Lung (tissue), 11 donors: ENCODE measurements at regions not wholly inside any gene's neighbourhood (a gene's known extent, or its start where the extent isn't known, plus 50 kb on each side); places are given as distances from the start of the nearest gene placed in this dataset.

Experiments used
- ATAC-seq: fragments of 200-7000 bp; cut with Tn5 transposase; one replicate; pipeline ENCODE4 v1.9.1; 2020; ENCODE audit warnings: moderate number of reproducible peaks; ENCODE audit not compliant: insufficient read depth, low FRiP score
- DNase-seq, 3 donors: peaks; one replicate each; pipeline ENCODE4 v3.0.0-alpha.2; 2013 to 2017
- H3K27ac ChIP-seq, 2 donors: one replicate each; pipeline ENCODE4 v1.5.1; 2013; ENCODE audit warnings: mild to moderate bottlenecking in 2 of 2, moderate library complexity in 2 of 2, control low read depth in 1 of 2, inconsistent platforms in 1 of 2, low read depth in 1 of 2, low read length in 1 of 2
- H3K27me3 ChIP-seq, 3 donors: one replicate each; pipeline ENCODE4 v1.5.1; 2013; ENCODE audit warnings: low read length in 2 of 3; ENCODE audit not compliant: control insufficient read depth in 3 of 3, insufficient read depth in 3 of 3
- H3K36me3 ChIP-seq, 4 donors: one replicate each; pipeline ENCODE4 v1.5.1; 2013; ENCODE audit warnings: low read length in 4 of 4, mild to moderate bottlenecking in 1 of 4, moderate library complexity in 1 of 4; ENCODE audit not compliant: control insufficient read depth in 4 of 4, insufficient read depth in 4 of 4
- H3K4me1 ChIP-seq, 5 donors: one replicate each; pipeline ENCODE4 v1.5.1; 2013; ENCODE audit warnings: low read length in 5 of 5, mild to moderate bottlenecking in 2 of 5, moderate library complexity in 1 of 5; ENCODE audit not compliant: control insufficient read depth in 5 of 5, insufficient read depth in 5 of 5
- H3K4me3 ChIP-seq: one replicate; pipeline ENCODE4 v1.5.1; 2013; ENCODE audit warnings: mild to moderate bottlenecking, control low read depth, moderate library complexity
- H3K9ac ChIP-seq, 2 donors: one replicate each; pipeline ENCODE4 v1.5.1; 2013; ENCODE audit warnings: low read length in 2 of 2, control low read depth in 1 of 2; ENCODE audit not compliant: insufficient read depth in 1 of 2
- H3K9me3 ChIP-seq, 4 donors: one replicate each; pipeline ENCODE4 v1.5.1; 2013; ENCODE audit warnings: low read length in 3 of 4, mild to moderate bottlenecking in 1 of 4, moderate library complexity in 1 of 4; ENCODE audit not compliant: control insufficient read depth in 4 of 4, insufficient read depth in 3 of 4
- WGBS, 2 donors: extraction: QIAGEN DNeasy Blood & Tissue Kit; methylation state at CpG; one replicate each; pipeline ENCODE4 v1.1.7; 2013; 5-methylcytosine and 5-hydroxymethylcytosine counted together
- TF ChIP-seq, protein P1 (sequence below): IDR thresholded peaks from 2 replicates; pipeline ENCODE4 v1.5.1; 2012; ENCODE audit warnings: mild to moderate bottlenecking; ENCODE audit errors: control extremely low read depth, extremely low read depth
- donor health status: control.
- donor health status: control.
- donor health status: Bipolar disorder and iron deficiency.
- donor health status: healthy.
- donor health status: DM: yes; HTN: yes; CAD: no.

DNA sequence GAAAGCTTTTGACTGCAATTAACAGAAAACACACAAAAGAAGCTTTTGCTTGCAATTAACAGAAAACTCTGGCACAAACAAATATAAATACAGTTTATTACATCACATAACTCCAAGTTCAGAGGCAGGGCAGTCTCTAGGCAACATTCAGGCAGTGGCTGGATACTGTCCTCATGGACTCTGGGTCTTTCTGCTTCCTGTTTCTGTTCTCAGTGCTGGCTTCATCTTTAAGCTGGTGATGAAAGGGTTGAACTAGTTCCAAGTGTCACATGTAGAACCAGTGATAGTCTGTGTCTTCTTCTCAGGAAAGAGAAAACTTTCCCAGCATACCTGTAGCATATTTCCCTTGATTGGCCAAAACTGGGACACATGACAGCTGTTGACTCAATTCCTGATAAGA is 222.6 kb upstream of the GLRA1 start:
- no peak for ATAC-seq
- H3K9ac ChIP-seq, result no peak overlapping the region
- no peaks in the 10 kb centered on the region for H3K36me3 ChIP-seq
- no peaks in the 10 kb centered on the region for H3K9me3 ChIP-seq
- DNase-seq, result peak; percentile 23 to 80 (median 54)
- TF ChIP-seq, protein P1, sequence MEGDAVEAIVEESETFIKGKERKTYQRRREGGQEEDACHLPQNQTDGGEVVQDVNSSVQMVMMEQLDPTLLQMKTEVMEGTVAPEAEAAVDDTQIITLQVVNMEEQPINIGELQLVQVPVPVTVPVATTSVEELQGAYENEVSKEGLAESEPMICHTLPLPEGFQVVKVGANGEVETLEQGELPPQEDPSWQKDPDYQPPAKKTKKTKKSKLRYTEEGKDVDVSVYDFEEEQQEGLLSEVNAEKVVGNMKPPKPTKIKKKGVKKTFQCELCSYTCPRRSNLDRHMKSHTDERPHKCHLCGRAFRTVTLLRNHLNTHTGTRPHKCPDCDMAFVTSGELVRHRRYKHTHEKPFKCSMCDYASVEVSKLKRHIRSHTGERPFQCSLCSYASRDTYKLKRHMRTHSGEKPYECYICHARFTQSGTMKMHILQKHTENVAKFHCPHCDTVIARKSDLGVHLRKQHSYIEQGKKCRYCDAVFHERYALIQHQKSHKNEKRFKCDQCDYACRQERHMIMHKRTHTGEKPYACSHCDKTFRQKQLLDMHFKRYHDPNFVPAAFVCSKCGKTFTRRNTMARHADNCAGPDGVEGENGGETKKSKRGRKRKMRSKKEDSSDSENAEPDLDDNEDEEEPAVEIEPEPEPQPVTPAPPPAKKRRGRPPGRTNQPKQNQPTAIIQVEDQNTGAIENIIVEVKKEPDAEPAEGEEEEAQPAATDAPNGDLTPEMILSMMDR, result no peak
- no peak overlapping the region for H3K4me3 ChIP-seq
- H3K4me1 ChIP-seq, result peaks cover 0 to 4% (median 0%) of the 10 kb centered on the region in 5 donors
- no peaks in the 10 kb centered on the region for H3K27me3 ChIP-seq
- no peak overlapping the region for H3K27ac ChIP-seq

DNA sequence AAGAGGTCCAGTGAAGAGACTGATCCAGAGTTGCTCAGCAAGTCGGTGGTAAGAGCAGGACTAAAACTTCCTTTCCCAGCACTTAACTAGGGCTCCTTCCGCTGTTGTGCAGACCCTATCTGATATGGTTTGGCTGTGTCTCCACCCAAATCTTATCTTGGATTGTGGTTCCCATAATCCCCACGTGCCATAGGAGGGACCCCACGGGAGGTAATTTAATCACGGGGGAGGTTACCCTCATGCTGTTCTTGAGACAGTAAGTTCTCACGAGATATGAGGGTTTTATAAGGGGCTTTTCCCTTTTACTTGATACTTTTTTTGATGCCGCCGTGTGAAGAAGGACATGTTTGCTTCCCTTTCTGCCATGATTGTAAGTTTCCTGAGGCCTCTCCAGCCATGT is 221.9 kb upstream of the GLRA1 start:
- no peak overlapping the region for H3K27ac ChIP-seq
- ATAC-seq (no peak), DNase-seq (no peak)
- H3K4me3 ChIP-seq, result no peak overlapping the region
- peaks cover 0 to 4% (median 0%) of the 10 kb centered on the region in 5 donors for H3K4me1 ChIP-seq
- H3K27me3 ChIP-seq, result no peaks in the 10 kb centered on the region
- no peak overlapping the region for H3K9ac ChIP-seq
- WGBS, 2 donors, result 75 to 85% methylated on average over 8 of the region's 8 CpGs
- no peaks in the 10 kb centered on the region for H3K9me3 ChIP-seq
- H3K36me3 ChIP-seq, result no peaks in the 10 kb centered on the region
- TF ChIP-seq, protein P1, result no peak

DNA sequence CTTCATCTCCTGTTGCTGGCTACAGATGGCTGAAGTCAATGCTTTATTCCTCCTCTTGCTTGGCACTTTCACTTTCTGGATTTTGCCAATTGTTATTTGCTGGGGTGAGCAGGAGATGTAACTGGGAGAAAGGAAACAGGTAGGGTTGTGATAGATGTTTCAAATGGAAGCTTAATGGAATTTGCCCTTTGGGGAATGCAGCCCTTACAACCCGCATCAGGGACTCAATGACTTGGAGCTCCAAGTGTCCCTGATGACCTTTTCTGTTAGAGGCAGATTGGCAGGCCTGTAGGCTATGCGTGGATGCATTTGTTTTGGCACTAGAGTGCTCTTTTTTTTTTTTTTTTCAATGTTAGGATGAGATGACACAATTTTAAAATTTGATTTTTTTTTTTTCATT is 219.9 kb upstream of the GLRA1 start:
- no peak for ATAC-seq
- H3K9me3 ChIP-seq, result no peaks in the 10 kb centered on the region
- H3K27me3 ChIP-seq, result no peaks in the 10 kb centered on the region
- 75 to 90% methylated on average over 2 of the region's 2 CpGs for WGBS, 2 donors
- H3K4me3 ChIP-seq, result no peak overlapping the region
- no peak overlapping the region for H3K9ac ChIP-seq
- H3K4me1 ChIP-seq, result peaks cover 0 to 4% (median 0%) of the 10 kb centered on the region in 5 donors
- no peaks in the 10 kb centered on the region for H3K36me3 ChIP-seq
- DNase-seq, result no peak
- TF ChIP-seq, protein P1, result no peak
- no peak overlapping the region for H3K27ac ChIP-seq

DNA sequence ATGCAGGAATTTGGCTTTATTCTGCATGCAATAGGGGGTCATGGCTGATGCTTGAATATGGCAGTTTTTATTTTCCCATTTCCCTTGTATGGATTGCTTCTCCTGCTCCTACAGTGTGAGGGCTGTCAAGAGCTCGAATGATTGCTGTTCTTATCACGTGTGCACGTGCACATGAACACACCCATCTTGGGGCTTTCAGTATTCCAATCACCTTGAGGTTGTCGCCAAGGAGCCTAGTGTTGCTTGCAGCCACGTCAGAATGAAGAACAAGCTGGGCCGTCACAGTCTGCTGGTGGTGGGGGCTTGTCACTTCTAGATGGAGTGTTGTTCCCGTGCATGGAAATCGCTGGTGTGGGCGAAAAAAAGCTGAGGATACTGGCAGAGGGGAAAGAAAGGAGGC is 219.4 kb upstream of the GLRA1 start:
- H3K4me1 ChIP-seq, result peaks cover 0 to 4% (median 0%) of the 10 kb centered on the region in 5 donors
- no peak overlapping the region for H3K27ac ChIP-seq
- H3K36me3 ChIP-seq, result no peaks in the 10 kb centered on the region
- no peaks in the 10 kb centered on the region for H3K27me3 ChIP-seq
- WGBS, 2 donors, result 67 to 82% methylated on average over 9 of the region's 9 CpGs
- TF ChIP-seq, protein P1, result no peak
- no peak for ATAC-seq
- no peak for DNase-seq
- no peak overlapping the region for H3K9ac ChIP-seq
- no peak overlapping the region for H3K4me3 ChIP-seq
- no peaks in the 10 kb centered on the region for H3K9me3 ChIP-seq
